B cell (primary cell): ENCODE measurements at regions not wholly inside any gene's neighbourhood (a gene's known extent, or its start where the extent isn't known, plus 50 kb on each side); places are given as distances from the start of the nearest gene placed in this dataset.

Experiments used
- ATAC-seq: fragments of 200-7000 bp; cut with Tn5 transposase; one replicate; pipeline ENCODE4 v1.10.0; 2021; ENCODE audit warnings: low read depth, mild to moderate bottlenecking, moderate number of reproducible peaks, moderate library complexity
- CTCF ChIA-PET: fragments of 350-600 bp; sonication (Branson Sonifier 250); formaldehyde crosslinking; loops from one replicate; lab custom pipeline; 2021; ENCODE audit warnings: antibody characterized with exemption, inconsistent platforms; lab: Charles Lee
- POLR2A ChIA-PET: fragments of 350-600 bp; sonication (Branson Sonifier 250); formaldehyde crosslinking; loops from one replicate; lab custom pipeline; 2021; ENCODE audit warnings: antibody characterized with exemption; lab: Charles Lee
- DNase-seq: peaks from one replicate; pipeline ENCODE4 v3.0.0; 2013
- H2AFZ ChIP-seq: 2 replicates; pipeline ENCODE4 v1.6.1; 2012; ENCODE audit warnings: mild to moderate bottlenecking, low read depth, low read length; ENCODE audit not compliant: insufficient read depth, poor library complexity, severe bottlenecking
- H3K27ac ChIP-seq, 2 donors: 1 replicate in 1 of 2; 2 replicates in 1 of 2; pipeline ENCODE4 v1.5.1; 2012 to 2013; ENCODE audit warnings: low read length in 2 of 2, mild to moderate bottlenecking in 2 of 2, moderate library complexity in 1 of 2
- H3K27me3 ChIP-seq, 4 experiments: fragments of 200-600 bp in 1 of 4; sonication (generic) in 1 of 4; replicated peaks in 1 of 4; 1 replicate in 2 of 4; 2 replicates in 2 of 4; pipeline versions ENCODE4 v1.6.1 to v1.7.0; 2013 to 2016; ENCODE audit warnings: low read length in 3 of 4, mild to moderate bottlenecking in 2 of 4, mixed read lengths in 1 of 4, moderate library complexity in 1 of 4; ENCODE audit not compliant: insufficient read depth in 4 of 4, control insufficient read depth in 3 of 4; ENCODE audit errors: control extremely low read depth in 1 of 4
- H3K36me3 ChIP-seq, 2 experiments: replicated peaks in 1 of 2; 1 replicate in 1 of 2; 2 replicates in 1 of 2; pipeline versions ENCODE4 v1.6.1 to v1.7.1; 2013; ENCODE audit warnings: low read length in 1 of 2; ENCODE audit not compliant: insufficient read depth in 2 of 2, control insufficient read depth in 1 of 2; ENCODE audit errors: control extremely low read depth in 1 of 2, extremely low read depth in 1 of 2
- H3K4me1 ChIP-seq, 2 donors: fragments of 200-600 bp in 1 of 2; sonication (generic) in 1 of 2; 1 replicate in 1 of 2; 2 replicates in 1 of 2; pipeline versions ENCODE4 v1.5.1 to v1.6.1; 2013 to 2017; ENCODE audit warnings: low read length in 2 of 2; ENCODE audit not compliant: control insufficient read depth in 2 of 2, insufficient read depth in 2 of 2
- H3K4me2 ChIP-seq: replicated peaks from 2 replicates; pipeline ENCODE3; 2012; ENCODE audit warnings: mild to moderate bottlenecking, low read depth, low read length; ENCODE audit not compliant: poor library complexity, severe bottlenecking
- H3K4me3 ChIP-seq, 5 experiments: fragments of 200-600 bp in 1 of 5; sonication (generic) in 1 of 5; 1 replicate in 3 of 5; 2 replicates in 2 of 5; pipeline versions ENCODE4 v1.5.1 to v1.7.0; 2011 to 2016; ENCODE audit warnings: low read length in 4 of 5, mild to moderate bottlenecking in 4 of 5, low read depth in 2 of 5, control low read depth in 1 of 5, moderate library complexity in 1 of 5; ENCODE audit not compliant: insufficient read depth in 1 of 5; ENCODE audit errors: control extremely low read depth in 1 of 5, extremely low read depth in 1 of 5
- H3K79me2 ChIP-seq: fragments of 200-600 bp; sonication (generic); one replicate; pipeline ENCODE4 v1.6.0; 2016; ENCODE audit warnings: low read length; ENCODE audit not compliant: control insufficient read depth, insufficient read depth
- H3K9ac ChIP-seq: fragments of 200-600 bp; sonication (generic); 2 replicates; pipeline ENCODE4 v1.6.1; 2017; ENCODE audit warnings: mild to moderate bottlenecking, low read length, moderate library complexity
- H3K9me3 ChIP-seq, 3 donors: one replicate each; pipeline versions ENCODE4 v1.6.1 to v1.7.1; 2013; ENCODE audit warnings: low read length in 2 of 3; ENCODE audit not compliant: control insufficient read depth in 2 of 3, insufficient read depth in 1 of 3; ENCODE audit errors: control extremely low read depth in 1 of 3
- H4K20me1 ChIP-seq: 2 replicates; pipeline ENCODE4 v1.6.0; 2012; ENCODE audit warnings: mild to moderate bottlenecking, low read length; ENCODE audit not compliant: insufficient read depth, control insufficient read depth, poor library complexity, severe bottlenecking
- H3K27ac Mint-ChIP-seq: one replicate; pipeline ENCODE4 v1.8.0; 2021; ENCODE audit warnings: mixed read lengths
- H3K27me3 Mint-ChIP-seq: one replicate; pipeline ENCODE4 v1.8.0; 2021; ENCODE audit warnings: mixed read lengths
- H3K4me1 Mint-ChIP-seq: one replicate; pipeline ENCODE4 v1.8.0; 2021; ENCODE audit warnings: mixed read lengths
- H3K4me3 Mint-ChIP-seq: one replicate; pipeline ENCODE4 v1.8.0; 2021; ENCODE audit warnings: mixed read lengths
- H3K9me3 Mint-ChIP-seq: one replicate; pipeline ENCODE4 v1.8.0; 2022; ENCODE audit warnings: mixed read lengths; ENCODE audit not compliant: insufficient read depth
- EZH2 ChIP-seq: IDR thresholded peaks from 2 replicates; pipeline ENCODE4 v1.6.1; 2012; ENCODE audit warnings: borderline replicate concordance, low read depth, mild to moderate bottlenecking, moderate library complexity, low read length; ENCODE audit not compliant: insufficient read depth, poor library complexity, severe bottlenecking
- WGBS: methylation state at CpG from one replicate; pipeline ENCODE4 v1.1.5; 2013; ENCODE audit warnings: missing lambda C conversion rate; ENCODE audit not compliant: insufficient coverage; 5-methylcytosine and 5-hydroxymethylcytosine counted together
- intact Hi-C: fragments of 100-400 bp; cut with micrococcal nuclease; formaldehyde crosslinking; loops from one replicate; pipeline ENCODE4 v1.10.0; 2022
- TF ChIP-seq, protein P1 (sequence below): fragments of 200-600 bp; IDR thresholded peaks from one replicate; pipeline ENCODE4 v1.8.0; 2022; ENCODE audit warnings: antibody characterized with exemption, mild to moderate bottlenecking

- no peak for DNase-seq
- H3K27ac ChIP-seq, result no peak overlapping the region
- H3K27ac Mint-ChIP-seq, result no peak overlapping the region
- H3K4me3 ChIP-seq, result no peak overlapping the region
- no CpG with 5 or more reads among the region's 1 CpG for WGBS
- H3K4me3 Mint-ChIP-seq, result no peak overlapping the region
- CTCF ChIA-PET, result no interaction called here
- POLR2A ChIA-PET, result no interaction called here
- H3K9me3 Mint-ChIP-seq, result peaks cover 5% of the 10 kb centered on the region
- no peaks in the 10 kb centered on the region for H3K4me1 Mint-ChIP-seq
- H3K4me2 ChIP-seq, result no peak overlapping the region
- no peaks in the 10 kb centered on the region for H3K36me3 ChIP-seq
- ATAC-seq, result no peak
- intact Hi-C loops, result no loop called here
- H3K27me3 Mint-ChIP-seq, result no peaks in the 10 kb centered on the region
- H3K9me3 ChIP-seq, result no peaks in the 10 kb centered on the region
- H3K4me1 ChIP-seq, result no peaks in the 10 kb centered on the region
- H3K79me2 ChIP-seq, result no peaks in the 10 kb centered on the region
- no peak overlapping the region for H2AFZ ChIP-seq
- no peak for TF ChIP-seq EZH2
- TF ChIP-seq, protein P1, sequence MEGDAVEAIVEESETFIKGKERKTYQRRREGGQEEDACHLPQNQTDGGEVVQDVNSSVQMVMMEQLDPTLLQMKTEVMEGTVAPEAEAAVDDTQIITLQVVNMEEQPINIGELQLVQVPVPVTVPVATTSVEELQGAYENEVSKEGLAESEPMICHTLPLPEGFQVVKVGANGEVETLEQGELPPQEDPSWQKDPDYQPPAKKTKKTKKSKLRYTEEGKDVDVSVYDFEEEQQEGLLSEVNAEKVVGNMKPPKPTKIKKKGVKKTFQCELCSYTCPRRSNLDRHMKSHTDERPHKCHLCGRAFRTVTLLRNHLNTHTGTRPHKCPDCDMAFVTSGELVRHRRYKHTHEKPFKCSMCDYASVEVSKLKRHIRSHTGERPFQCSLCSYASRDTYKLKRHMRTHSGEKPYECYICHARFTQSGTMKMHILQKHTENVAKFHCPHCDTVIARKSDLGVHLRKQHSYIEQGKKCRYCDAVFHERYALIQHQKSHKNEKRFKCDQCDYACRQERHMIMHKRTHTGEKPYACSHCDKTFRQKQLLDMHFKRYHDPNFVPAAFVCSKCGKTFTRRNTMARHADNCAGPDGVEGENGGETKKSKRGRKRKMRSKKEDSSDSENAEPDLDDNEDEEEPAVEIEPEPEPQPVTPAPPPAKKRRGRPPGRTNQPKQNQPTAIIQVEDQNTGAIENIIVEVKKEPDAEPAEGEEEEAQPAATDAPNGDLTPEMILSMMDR, result no peak
- no peak overlapping the region for H3K9ac ChIP-seq
- no peaks in the 10 kb centered on the region for H3K27me3 ChIP-seq
- H4K20me1 ChIP-seq, result no peaks in the 10 kb centered on the region
Measured at GRCh38 chr13:88637935-88638334, 966.8 kb downstream of the SLITRK5 start.

GRCh38 chr13:88643233-88643632 lies 972.1 kb downstream of the SLITRK5 start:
- WGBS, result no CpG with 5 or more reads among the region's 2 CpGs
- H3K27ac ChIP-seq, result no peak overlapping the region
- TF ChIP-seq, protein P1, result no peak
- no peak for TF ChIP-seq EZH2
- H3K79me2 ChIP-seq, result no peaks in the 10 kb centered on the region
- no peaks in the 10 kb centered on the region for H3K27me3 Mint-ChIP-seq
- H3K9ac ChIP-seq, result no peak overlapping the region
- DNase-seq, result no peak
- H3K36me3 ChIP-seq, result no peaks in the 10 kb centered on the region
- H3K4me3 ChIP-seq, result no peak overlapping the region
- intact Hi-C loops, result no loop called here
- H3K4me1 ChIP-seq, result no peaks in the 10 kb centered on the region
- no peaks in the 10 kb centered on the region for H3K4me1 Mint-ChIP-seq
- H3K9me3 ChIP-seq, result peaks cover 2 to 8% (median 4%) of the 10 kb centered on the region in 3 donors
- CTCF ChIA-PET, result no interaction called here
- peaks cover 11% of the 10 kb centered on the region for H3K9me3 Mint-ChIP-seq
- no peak overlapping the region for H3K27ac Mint-ChIP-seq
- no peak overlapping the region for H3K4me2 ChIP-seq
- no peaks in the 10 kb centered on the region for H3K27me3 ChIP-seq
- POLR2A ChIA-PET, result no interaction called here
- H2AFZ ChIP-seq, result no peak overlapping the region
- H4K20me1 ChIP-seq, result no peaks in the 10 kb centered on the region
- ATAC-seq, result no peak
- no peak overlapping the region for H3K4me3 Mint-ChIP-seq
